ENCODE measurements at regions not wholly inside any gene's neighbourhood (a gene's known extent, or its start where the extent isn't known, plus 50 kb on each side); places are given as distances from the start of the nearest gene placed in this dataset.

DNA sequence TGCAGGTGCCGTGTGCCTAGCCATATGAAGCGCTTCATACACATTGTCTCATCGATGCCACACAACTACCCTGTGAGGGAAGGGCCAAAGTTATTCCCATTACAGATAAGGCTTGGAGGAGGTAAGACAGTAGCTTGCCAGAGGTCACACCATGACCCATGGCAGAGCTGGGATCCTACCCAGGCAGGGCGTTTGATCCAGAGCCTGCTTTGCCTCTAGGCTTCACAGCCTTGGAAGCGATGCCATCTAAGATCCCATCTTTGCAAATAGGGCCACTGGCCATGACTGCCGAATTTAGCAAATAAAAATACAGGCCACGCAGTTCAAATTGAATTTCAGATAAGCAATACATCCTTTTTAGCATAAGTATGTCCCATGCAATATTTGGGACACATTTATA lies 358.2 kb downstream of the BCOR start:
- TF ChIP-seq POLR2A (IDR thresholded peaks at IDR 0.05) = no peak
- TF ChIP-seq, protein P1, sequence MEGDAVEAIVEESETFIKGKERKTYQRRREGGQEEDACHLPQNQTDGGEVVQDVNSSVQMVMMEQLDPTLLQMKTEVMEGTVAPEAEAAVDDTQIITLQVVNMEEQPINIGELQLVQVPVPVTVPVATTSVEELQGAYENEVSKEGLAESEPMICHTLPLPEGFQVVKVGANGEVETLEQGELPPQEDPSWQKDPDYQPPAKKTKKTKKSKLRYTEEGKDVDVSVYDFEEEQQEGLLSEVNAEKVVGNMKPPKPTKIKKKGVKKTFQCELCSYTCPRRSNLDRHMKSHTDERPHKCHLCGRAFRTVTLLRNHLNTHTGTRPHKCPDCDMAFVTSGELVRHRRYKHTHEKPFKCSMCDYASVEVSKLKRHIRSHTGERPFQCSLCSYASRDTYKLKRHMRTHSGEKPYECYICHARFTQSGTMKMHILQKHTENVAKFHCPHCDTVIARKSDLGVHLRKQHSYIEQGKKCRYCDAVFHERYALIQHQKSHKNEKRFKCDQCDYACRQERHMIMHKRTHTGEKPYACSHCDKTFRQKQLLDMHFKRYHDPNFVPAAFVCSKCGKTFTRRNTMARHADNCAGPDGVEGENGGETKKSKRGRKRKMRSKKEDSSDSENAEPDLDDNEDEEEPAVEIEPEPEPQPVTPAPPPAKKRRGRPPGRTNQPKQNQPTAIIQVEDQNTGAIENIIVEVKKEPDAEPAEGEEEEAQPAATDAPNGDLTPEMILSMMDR (IDR thresholded peaks at IDR 0.05) = no peak

Data from body of pancreas (tissue), 4 donors.